ENCODE measurements at regions not wholly inside any gene's neighbourhood (a gene's known extent, or its start where the extent isn't known, plus 50 kb on each side); places are given as distances from the start of the nearest gene placed in this dataset.

- Histone ChIP-seq H3K4me3 (ENCODE audit: low read length) (no peak overlapping the region), H3K9me3 (ENCODE audit: control insufficient read depth in 1 of 2, insufficient read depth in 1 of 2, low read length in 2 of 2) (peaks cover 0 to 4% of the 10 kb centered on the region in 2 experiments), H3K27me3 (ENCODE audit: control insufficient read depth in 1 of 2, insufficient read depth in 2 of 2, low read length in 2 of 2) (no peaks in the 10 kb centered on the region), H3K36me3 (ENCODE audit: insufficient read depth, low read length) (no peaks in the 10 kb centered on the region), H3K4me1 (ENCODE audit: insufficient read depth, low read length) (no peaks in the 10 kb centered on the region), H3K27ac (ENCODE audit: low read depth in 1 of 2, low read length in 2 of 2) (no peak overlapping the region)
- intact Hi-C loops (cut with DNase I, micrococcal nuclease): no loop called here
- Mint-ChIP-seq H3K27ac (no peak overlapping the region), H3K27me3 (no peaks in the 10 kb centered on the region), H3K36me3 (ENCODE audit: low read depth) (no peaks in the 10 kb centered on the region), H3K9me3 (peaks cover 10% of the 10 kb centered on the region), H3K4me3 (no peak overlapping the region), H3K4me1 (ENCODE audit: low read depth) (no peaks in the 10 kb centered on the region)
- no peak for ATAC-seq (ENCODE audit: poor library complexity)
- no peak for TF ChIP-seq CTCF (IDR thresholded peaks at IDR 0.05)
- ChIA-PET POLR2A (no interaction called here), CTCF (no interaction called here)
- DNase-seq: no peak
Measured at GRCh38 chr4:33068539-33068938, 2348.4 kb downstream of the PCDH7 start.

GRCh38 chr4:33071535-33071934 lies 2351.4 kb downstream of the PCDH7 start:
- peaks cover 13% of the 10 kb centered on the region for H3K9me3 Mint-ChIP-seq
- intact Hi-C loops (cut with DNase I, micrococcal nuclease): no loop called here
- no peak for DNase-seq

GRCh38 chr4:33072298-33073089 lies 2352.3 kb downstream of the PCDH7 start:
- Mint-ChIP-seq H3K27me3 (no peaks in the 10 kb centered on the region), H3K36me3 (ENCODE audit: low read depth) (no peaks in the 10 kb centered on the region), H3K9me3 (peaks cover 13% of the 10 kb centered on the region), H3K27ac (no peak overlapping the region), H3K4me3 (no peak overlapping the region), H3K4me1 (ENCODE audit: low read depth) (no peaks in the 10 kb centered on the region)
- no peak for DNase-seq
- Histone ChIP-seq H3K27ac (ENCODE audit: low read depth in 1 of 2, low read length in 2 of 2) (no peak overlapping the region), H3K9me3 (ENCODE audit: control insufficient read depth in 1 of 2, insufficient read depth in 1 of 2, low read length in 2 of 2) (no peaks in the 10 kb centered on the region), H3K4me3 (ENCODE audit: low read length) (no peak overlapping the region), H3K27me3 (ENCODE audit: control insufficient read depth in 1 of 2, insufficient read depth in 2 of 2, low read length in 2 of 2) (no peaks in the 10 kb centered on the region), H3K36me3 (ENCODE audit: insufficient read depth, low read length) (no peaks in the 10 kb centered on the region), H3K4me1 (ENCODE audit: insufficient read depth, low read length) (no peaks in the 10 kb centered on the region)
- ATAC-seq (ENCODE audit: poor library complexity): no peak
- ChIA-PET POLR2A (no interaction called here), CTCF (no interaction called here)
- no peak for TF ChIP-seq CTCF (IDR thresholded peaks at IDR 0.05)
- intact Hi-C loops (cut with DNase I, micrococcal nuclease): no loop called here

More at GRCh38 chr4:33071535-33071934, 2351.4 kb downstream of the PCDH7 start:
- no peak overlapping the region for H3K27ac ChIP-seq (ENCODE audit: low read depth in 1 of 2, low read length in 2 of 2)
- Mint-ChIP-seq H3K4me1 (ENCODE audit: low read depth) (no peaks in the 10 kb centered on the region), H3K36me3 (ENCODE audit: low read depth) (no peaks in the 10 kb centered on the region), H3K27me3 (no peaks in the 10 kb centered on the region), H3K27ac (no peak overlapping the region), H3K4me3 (no peak overlapping the region)
- no peaks in the 10 kb centered on the region for H3K9me3 ChIP-seq (ENCODE audit: control insufficient read depth in 1 of 2, insufficient read depth in 1 of 2, low read length in 2 of 2)
- no peak overlapping the region for H3K4me3 ChIP-seq (ENCODE audit: low read length)
- no peak for ATAC-seq (ENCODE audit: poor library complexity)
- H3K4me1 ChIP-seq (ENCODE audit: insufficient read depth, low read length): no peaks in the 10 kb centered on the region
- no peaks in the 10 kb centered on the region for H3K36me3 ChIP-seq (ENCODE audit: insufficient read depth, low read length)
- no peak for TF ChIP-seq CTCF (IDR thresholded peaks at IDR 0.05)
- H3K27me3 ChIP-seq (ENCODE audit: control insufficient read depth in 1 of 2, insufficient read depth in 2 of 2, low read length in 2 of 2): no peaks in the 10 kb centered on the region
- ChIA-PET CTCF (no interaction called here), POLR2A (no interaction called here)
